H9 (cell line): ENCODE measurements at regions not wholly inside any gene's neighbourhood (a gene's known extent, or its start where the extent isn't known, plus 50 kb on each side); places are given as distances from the start of the nearest gene placed in this dataset.

Experiments
- DNase-seq: peaks from one replicate; pipeline ENCODE4 v3.0.0-alpha.2; 2017
- H2AFZ ChIP-seq: one replicate; pipeline ENCODE4 v1.6.1; 2013; ENCODE audit warnings: mild to moderate bottlenecking, low read length, control low read depth, moderate library complexity
- H2AK5ac ChIP-seq: 2 replicates; pipeline ENCODE4 v1.6.1; 2013; ENCODE audit warnings: low read length, control low read depth, mixed read lengths; ENCODE audit not compliant: insufficient read length
- H2BK120ac ChIP-seq: one replicate; pipeline ENCODE4 v1.6.1; 2013; ENCODE audit warnings: low read depth, mild to moderate bottlenecking, low read length, control low read depth, inconsistent platforms; ENCODE audit not compliant: poor library complexity, severe bottlenecking
- H2BK12ac ChIP-seq: 2 replicates; pipeline ENCODE4 v1.6.1; 2013; ENCODE audit warnings: low read length, control low read depth, mixed read lengths, low read depth; ENCODE audit not compliant: insufficient read length
- H2BK15ac ChIP-seq: 2 replicates; pipeline ENCODE4 v1.6.1; 2013; ENCODE audit warnings: low read depth, low read length, control low read depth
- H2BK20ac ChIP-seq: one replicate; pipeline ENCODE4 v1.6.1; 2013; ENCODE audit warnings: low read depth, mild to moderate bottlenecking, low read length, control low read depth, inconsistent platforms; ENCODE audit not compliant: poor library complexity, severe bottlenecking
- H2BK5ac ChIP-seq: 2 replicates; pipeline ENCODE4 v1.6.1; 2013; ENCODE audit warnings: low read length, control low read depth, mixed read lengths; ENCODE audit not compliant: insufficient read length
- H3K14ac ChIP-seq: 2 replicates; pipeline ENCODE4 v1.6.1; 2013; ENCODE audit warnings: low read length, control low read depth; ENCODE audit not compliant: insufficient read depth
- H3K18ac ChIP-seq: 2 replicates; pipeline ENCODE4 v1.6.1; 2013; ENCODE audit warnings: low read depth, mild to moderate bottlenecking, mixed read lengths, low read length, control low read depth; ENCODE audit not compliant: insufficient read length
- H3K23ac ChIP-seq: 2 replicates; pipeline ENCODE4 v1.6.1; 2013; ENCODE audit warnings: low read length, control low read depth, mixed read lengths, low read depth; ENCODE audit not compliant: insufficient read length
- H3K23me2 ChIP-seq: 2 replicates; pipeline ENCODE4 v1.6.1; 2013; ENCODE audit warnings: low read depth, mild to moderate bottlenecking, mixed read lengths, low read length, control low read depth; ENCODE audit not compliant: insufficient read length, poor library complexity, severe bottlenecking
- H3K27ac ChIP-seq: 2 replicates; pipeline ENCODE4 v1.5.1; 2013; ENCODE audit warnings: low read length, control low read depth, mixed read lengths, low read depth; ENCODE audit not compliant: insufficient read length
- H3K27me3 ChIP-seq: 2 replicates; pipeline ENCODE4 v1.6.1; 2013; ENCODE audit warnings: low read length, control low read depth, inconsistent platforms; ENCODE audit not compliant: insufficient read depth
- H3K4ac ChIP-seq: 2 replicates; pipeline ENCODE4 v1.6.1; 2013; ENCODE audit warnings: low read depth, mild to moderate bottlenecking, control low read depth, inconsistent platforms, low read length, moderate library complexity
- H3K4me1 ChIP-seq: 2 replicates; pipeline ENCODE4 v1.6.1; 2013; ENCODE audit warnings: low read length, control low read depth, inconsistent platforms; ENCODE audit not compliant: insufficient read depth
- H3K4me2 ChIP-seq: 2 replicates; pipeline ENCODE4 v1.6.1; 2013; ENCODE audit warnings: low read length, control low read depth, mixed read lengths; ENCODE audit not compliant: insufficient read length, insufficient read depth
- H3K56ac ChIP-seq: 2 replicates; pipeline ENCODE4 v1.6.1; 2013; ENCODE audit warnings: low read depth, mild to moderate bottlenecking, mixed read lengths, low read length, control low read depth; ENCODE audit not compliant: insufficient read length
- H3K79me1 ChIP-seq: 2 replicates; pipeline ENCODE4 v1.6.1; 2013; ENCODE audit warnings: low read depth, mild to moderate bottlenecking, moderate library complexity, low read length, control low read depth, inconsistent platforms; ENCODE audit not compliant: insufficient read depth, poor library complexity, severe bottlenecking
- H3K79me2 ChIP-seq: 2 replicates; pipeline ENCODE4 v1.6.1; 2013; ENCODE audit warnings: low read length, control low read depth, inconsistent platforms; ENCODE audit not compliant: insufficient read depth
- H3K9ac ChIP-seq: 2 replicates; pipeline ENCODE4 v1.6.1; 2013; ENCODE audit warnings: low read length, control low read depth, mixed read lengths; ENCODE audit not compliant: insufficient read length; ENCODE audit errors: extremely low read depth
- H3K9me3 ChIP-seq: one replicate; pipeline ENCODE4 v1.6.1; 2013; ENCODE audit warnings: low read depth, low read length, inconsistent platforms; ENCODE audit not compliant: control insufficient read depth
- H3T11ph ChIP-seq: one replicate; pipeline ENCODE4 v1.6.1; 2013; ENCODE audit warnings: mild to moderate bottlenecking, low read length, control low read depth, inconsistent platforms
- H4K20me1 ChIP-seq: one replicate; pipeline ENCODE4 v1.6.1; 2013; ENCODE audit not compliant: control insufficient read depth, insufficient read length, insufficient read depth
- H4K5ac ChIP-seq: 2 replicates; pipeline ENCODE4 v1.6.1; 2013; ENCODE audit warnings: low read depth, mild to moderate bottlenecking, mixed read lengths, low read length, control low read depth; ENCODE audit not compliant: insufficient read length
- H4K8ac ChIP-seq: replicated peaks from 2 replicates; pipeline ENCODE4 v1.6.1; 2013; ENCODE audit warnings: low read length, control low read depth, mixed read lengths, low read depth; ENCODE audit not compliant: insufficient read length
- H4K91ac ChIP-seq: 2 replicates; pipeline ENCODE4 v1.6.1; 2013; ENCODE audit warnings: low read depth, mild to moderate bottlenecking, moderate library complexity, mixed read lengths, low read length, control low read depth; ENCODE audit not compliant: insufficient read length
- H3K27ac Mint-ChIP-seq, 3 experiments: 2 replicates in 2 of 3; 3 replicates in 1 of 3; pipeline ENCODE4 v1.8.0; 2020 to 2021; ENCODE audit warnings: mixed read lengths in 3 of 3, mild to moderate bottlenecking in 1 of 3, moderate library complexity in 1 of 3
- H3K27me3 Mint-ChIP-seq: 2 replicates; pipeline ENCODE4 v1.8.0; 2021; ENCODE audit warnings: low read depth, mild to moderate bottlenecking, moderate library complexity, mixed read lengths
- H3K36me3 Mint-ChIP-seq, 3 experiments: 2 replicates in 2 of 3; 3 replicates in 1 of 3; pipeline ENCODE4 v1.8.0; 2020 to 2021; ENCODE audit warnings: low read depth in 3 of 3, mixed read lengths in 3 of 3; ENCODE audit not compliant: insufficient read depth in 1 of 3
- H3K4me1 Mint-ChIP-seq, 2 experiments: 2 replicates each; pipeline ENCODE4 v1.8.0; 2020; ENCODE audit warnings: mixed read lengths in 2 of 2
- H3K4me3 Mint-ChIP-seq, 2 experiments: 2 replicates in 1 of 2; 3 replicates in 1 of 2; pipeline ENCODE4 v1.8.0; 2020 to 2021; ENCODE audit warnings: mild to moderate bottlenecking in 2 of 2, mixed read lengths in 2 of 2, moderate library complexity in 1 of 2
- H3K9me3 Mint-ChIP-seq, 2 experiments: 2 replicates in 1 of 2; 3 replicates in 1 of 2; pipeline ENCODE4 v1.8.0; 2020; ENCODE audit warnings: mild to moderate bottlenecking in 2 of 2, mixed read lengths in 2 of 2, moderate library complexity in 1 of 2
- WGBS: extraction: QIAGEN DNeasy Blood & Tissue Kit; methylation state at CpG from one replicate; pipeline ENCODE4 v1.1.7; 2013; ENCODE audit warnings: missing lambda C conversion rate, low lambda C conversion rate, mixed read lengths; ENCODE audit not compliant: insufficient read length; ENCODE audit errors: extremely low coverage; 5-methylcytosine and 5-hydroxymethylcytosine counted together
- TF ChIP-seq, protein P1 (sequence below): fragments of 200-600 bp; sonication (generic); conservative IDR thresholded peaks from 3 replicates; pipeline ENCODE4 v1.8.0; 2021; ENCODE audit warnings: antibody characterized with exemption, mild to moderate bottlenecking

DNA sequence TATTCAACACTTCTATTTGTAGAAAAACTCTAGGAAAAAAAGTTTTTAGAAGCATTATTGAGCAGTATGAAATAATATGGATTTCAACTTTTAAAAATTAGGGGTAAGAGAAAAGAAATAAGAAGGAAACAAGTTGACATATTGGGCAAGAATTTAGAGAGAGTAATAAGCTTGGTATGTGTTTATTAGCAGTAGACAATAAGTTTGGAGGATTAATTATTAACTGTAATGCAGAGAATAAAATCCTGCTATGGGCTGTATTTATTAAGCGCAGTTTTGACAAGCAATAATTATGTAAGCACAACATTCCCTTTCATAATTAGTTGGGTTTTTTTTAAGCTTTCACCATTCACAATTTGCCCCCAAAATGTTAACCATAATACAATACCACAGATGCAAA is 162.7 kb upstream of the SLC7A11 start:
- Histone ChIP-seq H2BK12ac (no peak overlapping the region), H3T11ph (no peak overlapping the region), H3K4me2 (no peak overlapping the region), H3K9ac (no peak overlapping the region), H3K4ac (no peak overlapping the region), H4K91ac (no peak overlapping the region), H2BK15ac (no peak overlapping the region), H4K5ac (no peak overlapping the region), H3K27me3 (no peaks in the 10 kb centered on the region), H2BK5ac (no peak overlapping the region), H3K27ac (no peak overlapping the region), H3K23me2 (no peaks in the 10 kb centered on the region), H3K4me1 (no peaks in the 10 kb centered on the region), H2BK20ac (no peak overlapping the region), H3K23ac (no peak overlapping the region), H3K56ac (no peak overlapping the region), H2AFZ (no peak overlapping the region), H3K9me3 (no peaks in the 10 kb centered on the region), H3K18ac (no peak overlapping the region), H4K8ac (no peak overlapping the region), H3K14ac (no peak overlapping the region), H2BK120ac (no peak overlapping the region), H3K79me1 (no peaks in the 10 kb centered on the region), H3K79me2 (no peaks in the 10 kb centered on the region), H2AK5ac (no peak overlapping the region), H4K20me1 (no peaks in the 10 kb centered on the region)
- no peaks in the 10 kb centered on the region for H3K36me3 Mint-ChIP-seq
- H3K9me3 Mint-ChIP-seq = no peaks in the 10 kb centered on the region
- peaks cover 9% of the 10 kb centered on the region for H3K27me3 Mint-ChIP-seq
- DNase-seq = no peak
- WGBS = no CpG with 5 or more reads among the region's 1 CpG
- TF ChIP-seq, protein P1, sequence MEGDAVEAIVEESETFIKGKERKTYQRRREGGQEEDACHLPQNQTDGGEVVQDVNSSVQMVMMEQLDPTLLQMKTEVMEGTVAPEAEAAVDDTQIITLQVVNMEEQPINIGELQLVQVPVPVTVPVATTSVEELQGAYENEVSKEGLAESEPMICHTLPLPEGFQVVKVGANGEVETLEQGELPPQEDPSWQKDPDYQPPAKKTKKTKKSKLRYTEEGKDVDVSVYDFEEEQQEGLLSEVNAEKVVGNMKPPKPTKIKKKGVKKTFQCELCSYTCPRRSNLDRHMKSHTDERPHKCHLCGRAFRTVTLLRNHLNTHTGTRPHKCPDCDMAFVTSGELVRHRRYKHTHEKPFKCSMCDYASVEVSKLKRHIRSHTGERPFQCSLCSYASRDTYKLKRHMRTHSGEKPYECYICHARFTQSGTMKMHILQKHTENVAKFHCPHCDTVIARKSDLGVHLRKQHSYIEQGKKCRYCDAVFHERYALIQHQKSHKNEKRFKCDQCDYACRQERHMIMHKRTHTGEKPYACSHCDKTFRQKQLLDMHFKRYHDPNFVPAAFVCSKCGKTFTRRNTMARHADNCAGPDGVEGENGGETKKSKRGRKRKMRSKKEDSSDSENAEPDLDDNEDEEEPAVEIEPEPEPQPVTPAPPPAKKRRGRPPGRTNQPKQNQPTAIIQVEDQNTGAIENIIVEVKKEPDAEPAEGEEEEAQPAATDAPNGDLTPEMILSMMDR = no peak
- peaks cover 8% of the 10 kb centered on the region in 2 experiments for H3K4me1 Mint-ChIP-seq
- H3K27ac Mint-ChIP-seq = no peak overlapping the region
- no peak overlapping the region for H3K4me3 Mint-ChIP-seq
